Caco-2 (cell line): ENCODE measurements at regions not wholly inside any gene's neighbourhood (a gene's known extent, or its start where the extent isn't known, plus 50 kb on each side); places are given as distances from the start of the nearest gene placed in this dataset.

Experiments
- BruUV-seq: library from RNA; stranded (reverse); fragments of 400-500 nt; replicated peaks from 2 replicates; lab custom pipeline; 2021; lab: Mats Ljungman, UMichigan
- CTCF ChIA-PET: fragments of 300-600 bp; sonication (Branson Sonifier 250); formaldehyde crosslinking; loops from one replicate; lab custom pipeline; 2022; ENCODE audit warnings: antibody characterized with exemption; lab: Charles Lee
- POLR2A ChIA-PET: fragments of 300-600 bp; sonication (Branson Sonifier 250); formaldehyde crosslinking; loops from one replicate; lab custom pipeline; 2022; ENCODE audit warnings: antibody characterized with exemption; lab: Charles Lee
- DNase-seq, 2 experiments: peaks; one replicate each; pipeline versions ENCODE4 v3.0.0 to v3.0.0-alpha.2; 2020 to 2022
- H3K27me3 ChIP-seq: replicated peaks from 2 replicates; pipeline ENCODE4 v1.6.0; 2011; ENCODE audit warnings: low read length; ENCODE audit not compliant: control insufficient read depth, insufficient read depth
- H3K36me3 ChIP-seq: 2 replicates; pipeline ENCODE4 v1.5.1; 2011; ENCODE audit warnings: low read length; ENCODE audit not compliant: control insufficient read depth, insufficient read depth
- H3K4me1 ChIP-seq: fragments of 250-450 bp; sonication (Bioruptor Pico); 2 replicates; pipeline ENCODE4 v1.5.1; 2020; ENCODE audit warnings: mild to moderate bottlenecking
- H3K4me3 ChIP-seq: 2 replicates; pipeline ENCODE4 v1.5.1; 2011; ENCODE audit warnings: low read depth, mild to moderate bottlenecking, control low read depth, low read length
- H3K9me3 ChIP-seq: fragments of 250-450 bp; sonication (Bioruptor Pico); 2 replicates; pipeline ENCODE4 v1.5.1; 2020; ENCODE audit warnings: mild to moderate bottlenecking, moderate library complexity
- H3K27ac Mint-ChIP-seq: one replicate; pipeline ENCODE4 v1.8.0; 2022; ENCODE audit warnings: mixed read lengths; ENCODE audit not compliant: unreplicated experiment
- H3K27me3 Mint-ChIP-seq: one replicate; pipeline ENCODE4 v1.8.0; 2022; ENCODE audit warnings: mixed read lengths; ENCODE audit not compliant: insufficient read depth, unreplicated experiment
- H3K36me3 Mint-ChIP-seq: one replicate; pipeline ENCODE4 v1.8.0; 2022; ENCODE audit warnings: mild to moderate bottlenecking, mixed read lengths; ENCODE audit not compliant: insufficient read depth, unreplicated experiment
- H3K4me1 Mint-ChIP-seq: one replicate; pipeline ENCODE4 v1.8.0; 2022; ENCODE audit warnings: low read depth, mixed read lengths; ENCODE audit not compliant: unreplicated experiment
- H3K4me3 Mint-ChIP-seq: one replicate; pipeline ENCODE4 v1.8.0; 2022; ENCODE audit warnings: mild to moderate bottlenecking, moderate library complexity, mixed read lengths; ENCODE audit not compliant: unreplicated experiment
- H3K9me3 Mint-ChIP-seq: one replicate; pipeline ENCODE4 v1.8.0; 2022; ENCODE audit warnings: mixed read lengths; ENCODE audit not compliant: unreplicated experiment
- CTCF ChIP-seq, 2 experiments: fragments of 200-600 bp in 1 of 2; IDR thresholded peaks; 1 replicate in 1 of 2; 2 replicates in 1 of 2; pipeline versions ENCODE4 v1.5.1 to v1.8.0; 2011 to 2022; ENCODE audit warnings: antibody characterized with exemption in 1 of 2, control low read depth in 1 of 2, inconsistent platforms in 1 of 2, low read depth in 1 of 2, low read length in 1 of 2, mild to moderate bottlenecking in 1 of 2, moderate library complexity in 1 of 2; ENCODE audit not compliant: insufficient read depth in 1 of 2, severe bottlenecking in 1 of 2, unreplicated experiment in 1 of 2
- intact Hi-C: fragments of 100-400 bp; cut with micrococcal nuclease; formaldehyde crosslinking; loops from one replicate; pipeline ENCODE4 v1.10.0; 2022; ENCODE audit not compliant: unreplicated experiment

- Mint-ChIP-seq H3K4me1 (no peaks in the 10 kb centered on the region), H3K27me3 (no peaks in the 10 kb centered on the region), H3K36me3 (no peaks in the 10 kb centered on the region), H3K4me3 (no peak overlapping the region), H3K27ac (no peak overlapping the region), H3K9me3 (no peaks in the 10 kb centered on the region)
- intact Hi-C loops: no loop called here
- no peaks in the 10 kb centered on the region for H3K36me3 ChIP-seq
- H3K4me3 ChIP-seq: no peak overlapping the region
- ChIA-PET CTCF (no interaction called here), POLR2A (no interaction called here)
- DNase-seq: no peak
- BruUV-seq: no TSS peak
- no peaks in the 10 kb centered on the region for H3K27me3 ChIP-seq
- H3K9me3 ChIP-seq: no peaks in the 10 kb centered on the region
- H3K4me1 ChIP-seq: no peaks in the 10 kb centered on the region
- no peak for TF ChIP-seq CTCF (IDR thresholded peaks at IDR 0.05; ENCODE audit: insufficient read depth in 1 of 2, low read depth in 1 of 2, low read length in 1 of 2, severe bottlenecking in 1 of 2, unreplicated experiment in 1 of 2)
Observed at GRCh38 chr7:54159088-54159487, 383.1 kb upstream of the VSTM2A start.

GRCh38 chr7:54161621-54162020 is 380.6 kb upstream of the VSTM2A start:
- POLR2A ChIA-PET: no interaction called here
- Mint-ChIP-seq H3K36me3 (no peaks in the 10 kb centered on the region), H3K9me3 (no peaks in the 10 kb centered on the region), H3K27ac (no peak overlapping the region), H3K4me1 (no peaks in the 10 kb centered on the region), H3K27me3 (no peaks in the 10 kb centered on the region), H3K4me3 (no peak overlapping the region)
- Histone ChIP-seq H3K4me1 (no peaks in the 10 kb centered on the region), H3K4me3 (no peak overlapping the region), H3K27me3 (no peaks in the 10 kb centered on the region), H3K9me3 (no peaks in the 10 kb centered on the region), H3K36me3 (no peaks in the 10 kb centered on the region)
- DNase-seq: no peak
- intact Hi-C loops: no loop called here
- CTCF ChIA-PET: no interaction called here
- TF ChIP-seq CTCF (IDR thresholded peaks at IDR 0.05; ENCODE audit: insufficient read depth in 1 of 2, low read depth in 1 of 2, low read length in 1 of 2, severe bottlenecking in 1 of 2, unreplicated experiment in 1 of 2): no peak
- BruUV-seq: no TSS peak

- Mint-ChIP-seq H3K27me3 (no peaks in the 10 kb centered on the region), H3K4me1 (no peaks in the 10 kb centered on the region), H3K4me3 (no peak overlapping the region), H3K27ac (no peak overlapping the region), H3K36me3 (no peaks in the 10 kb centered on the region), H3K9me3 (no peaks in the 10 kb centered on the region)
- Histone ChIP-seq H3K27me3 (no peaks in the 10 kb centered on the region), H3K4me3 (no peak overlapping the region), H3K4me1 (no peaks in the 10 kb centered on the region), H3K9me3 (no peaks in the 10 kb centered on the region), H3K36me3 (no peaks in the 10 kb centered on the region)
- no peak for DNase-seq
- CTCF ChIA-PET: no interaction called here
- no TSS peak for BruUV-seq
- no peak for TF ChIP-seq CTCF (IDR thresholded peaks at IDR 0.05; ENCODE audit: insufficient read depth in 1 of 2, low read depth in 1 of 2, low read length in 1 of 2, severe bottlenecking in 1 of 2, unreplicated experiment in 1 of 2)
- intact Hi-C loops: no loop called here
- POLR2A ChIA-PET: no interaction called here
Observed at GRCh38 chr7:54166419-54166818, 375.8 kb upstream of the VSTM2A start.
